Epithelial cell of esophagus (primary cell): ENCODE measurements at regions not wholly inside any gene's neighbourhood (a gene's known extent, or its start where the extent isn't known, plus 50 kb on each side); places are given as distances from the start of the nearest gene placed in this dataset.

ENCODE experiments used
- DNase-seq: peaks from one replicate; pipeline ENCODE4 v3.0.0; 2010; ENCODE audit warnings: low read depth
- H3K4me3 ChIP-seq: 2 replicates; pipeline ENCODE4 v1.5.1; 2011; ENCODE audit warnings: mild to moderate bottlenecking, low read length, control low read depth
- TF ChIP-seq, protein P1 (sequence below): IDR thresholded peaks from 2 replicates; pipeline ENCODE4 v1.5.1; 2011; ENCODE audit warnings: low read depth, mild to moderate bottlenecking, low read length, control low read depth, inconsistent platforms; ENCODE audit not compliant: insufficient read depth; ENCODE audit errors: missing control alignments

DNA sequence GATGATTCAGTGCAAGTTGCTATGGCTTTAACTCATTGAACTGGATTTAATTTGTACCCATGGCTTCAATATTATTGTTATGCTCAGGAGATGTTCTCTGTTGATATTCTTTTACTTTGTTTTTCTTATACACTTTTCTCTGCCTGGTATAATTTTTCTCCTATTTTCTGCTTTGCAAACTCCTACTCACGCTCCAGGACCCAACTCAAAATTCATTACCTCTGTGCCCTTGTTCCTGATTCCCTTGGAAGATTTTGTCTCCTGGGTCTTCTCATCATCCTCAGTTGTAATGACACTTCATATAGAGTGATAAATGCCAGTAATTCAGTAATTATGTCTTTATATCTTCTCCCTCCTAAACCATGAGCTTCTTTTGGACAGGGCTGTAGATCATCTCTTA lies 259.9 kb upstream of the JADE1 start:
- no peak overlapping the region for H3K4me3 ChIP-seq
- TF ChIP-seq, protein P1, sequence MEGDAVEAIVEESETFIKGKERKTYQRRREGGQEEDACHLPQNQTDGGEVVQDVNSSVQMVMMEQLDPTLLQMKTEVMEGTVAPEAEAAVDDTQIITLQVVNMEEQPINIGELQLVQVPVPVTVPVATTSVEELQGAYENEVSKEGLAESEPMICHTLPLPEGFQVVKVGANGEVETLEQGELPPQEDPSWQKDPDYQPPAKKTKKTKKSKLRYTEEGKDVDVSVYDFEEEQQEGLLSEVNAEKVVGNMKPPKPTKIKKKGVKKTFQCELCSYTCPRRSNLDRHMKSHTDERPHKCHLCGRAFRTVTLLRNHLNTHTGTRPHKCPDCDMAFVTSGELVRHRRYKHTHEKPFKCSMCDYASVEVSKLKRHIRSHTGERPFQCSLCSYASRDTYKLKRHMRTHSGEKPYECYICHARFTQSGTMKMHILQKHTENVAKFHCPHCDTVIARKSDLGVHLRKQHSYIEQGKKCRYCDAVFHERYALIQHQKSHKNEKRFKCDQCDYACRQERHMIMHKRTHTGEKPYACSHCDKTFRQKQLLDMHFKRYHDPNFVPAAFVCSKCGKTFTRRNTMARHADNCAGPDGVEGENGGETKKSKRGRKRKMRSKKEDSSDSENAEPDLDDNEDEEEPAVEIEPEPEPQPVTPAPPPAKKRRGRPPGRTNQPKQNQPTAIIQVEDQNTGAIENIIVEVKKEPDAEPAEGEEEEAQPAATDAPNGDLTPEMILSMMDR: no peak
- no peak for DNase-seq

DNA sequence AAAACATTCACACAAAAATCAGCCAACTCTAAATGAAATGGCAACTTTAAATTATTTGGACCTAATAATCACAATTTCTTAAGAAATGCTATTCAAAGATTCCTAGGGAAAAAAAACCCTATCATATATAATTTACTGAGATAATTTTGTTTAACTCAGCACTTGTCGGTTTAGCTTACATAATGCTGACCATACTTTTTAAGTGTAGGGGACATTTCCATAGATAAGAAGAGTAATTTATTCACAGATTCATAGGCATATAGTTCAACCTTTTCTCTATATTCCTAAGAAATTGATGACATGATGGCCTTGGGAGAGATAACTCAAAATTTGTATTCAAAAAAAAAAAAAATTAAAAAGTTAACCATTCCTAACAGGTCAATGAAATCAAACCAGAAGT lies 260.8 kb upstream of the PGRMC2 start:
- no peak for DNase-seq
- TF ChIP-seq, protein P1: no peak
- H3K4me3 ChIP-seq: no peak overlapping the region

DNA sequence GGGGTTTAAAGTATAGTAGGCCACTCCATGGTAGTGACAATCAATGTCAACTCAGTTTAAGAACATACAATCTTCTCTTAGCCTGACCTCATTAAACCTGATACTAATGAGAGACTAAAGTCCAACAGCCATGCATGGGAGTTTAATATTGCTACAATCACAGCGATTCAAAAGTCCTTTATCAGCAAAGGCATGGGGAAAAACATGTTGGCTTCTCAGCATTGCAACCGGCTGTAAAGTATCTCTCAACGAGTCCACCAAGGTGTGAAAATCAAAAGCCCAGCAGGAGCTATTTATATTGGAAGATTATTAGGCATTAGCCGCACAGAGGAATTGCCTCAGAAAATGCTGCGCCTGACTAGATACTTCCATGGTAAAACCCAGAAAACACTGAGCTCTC lies 256.7 kb upstream of the PGRMC2 start:
- H3K4me3 ChIP-seq: no peak overlapping the region
- no peak for DNase-seq
- TF ChIP-seq, protein P1: no peak

DNA sequence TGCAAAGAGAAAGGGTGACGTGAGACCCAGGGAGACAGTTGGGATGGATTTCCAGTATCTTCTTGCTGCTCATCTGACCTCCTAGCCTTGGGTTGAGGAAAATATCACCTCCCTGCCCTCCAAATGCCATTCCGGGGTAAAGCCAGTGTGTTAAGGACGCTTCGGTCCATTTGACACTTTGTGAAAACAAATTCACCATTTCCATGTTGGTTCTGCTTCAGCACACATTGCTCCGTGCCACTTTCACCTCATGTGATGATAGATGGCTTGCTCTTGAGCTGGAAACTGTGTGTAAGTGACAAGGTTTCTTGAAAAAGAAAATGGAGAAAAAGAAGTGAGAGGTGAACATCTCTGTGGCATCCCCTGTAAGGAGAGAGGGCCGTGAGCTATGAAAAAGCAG lies 256.1 kb upstream of the PGRMC2 start:
- H3K4me3 ChIP-seq: no peak overlapping the region
- TF ChIP-seq, protein P1: no peak
- no peak for DNase-seq

DNA sequence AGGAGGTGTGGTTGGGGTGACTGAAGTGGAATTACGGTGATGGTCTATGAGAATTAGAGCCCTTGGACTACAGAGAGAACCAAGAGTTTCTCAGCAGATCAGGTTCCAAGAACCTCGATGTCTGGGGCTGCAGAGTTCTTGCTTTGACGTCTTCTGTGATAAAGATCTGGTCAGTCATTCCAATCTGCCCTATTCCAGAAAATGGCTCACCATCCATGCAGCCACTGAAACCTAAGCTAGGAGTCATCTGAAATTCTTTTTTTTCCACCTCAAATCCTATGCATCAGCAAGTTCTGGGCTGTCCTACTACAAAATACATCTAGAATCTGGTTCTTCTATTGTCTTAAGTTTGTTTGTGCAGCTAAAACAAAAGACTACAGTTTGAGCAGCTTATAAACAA lies 254.4 kb upstream of the PGRMC2 start:
- no peak for DNase-seq
- H3K4me3 ChIP-seq: no peak overlapping the region
- TF ChIP-seq, protein P1: no peak

DNA sequence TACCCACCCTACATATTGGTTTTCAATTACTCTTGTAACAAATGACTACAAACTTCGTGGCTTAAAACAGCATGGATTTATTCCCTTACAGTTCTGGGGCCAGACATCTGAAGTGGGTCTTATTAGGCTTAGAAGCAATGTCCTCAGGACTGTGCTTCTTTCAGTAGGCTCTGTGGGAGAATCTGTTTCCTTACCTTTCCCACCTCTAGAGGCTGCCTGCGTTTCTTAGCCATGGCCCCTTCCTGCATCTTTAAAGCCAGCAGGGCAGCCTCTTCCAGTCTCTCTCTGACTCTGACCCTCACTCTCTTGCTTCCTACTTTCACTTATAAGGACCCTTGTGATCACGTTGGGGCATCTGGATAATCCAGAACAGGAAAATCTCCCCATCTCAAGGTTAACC lies 252.5 kb upstream of the PGRMC2 start:
- no peak for DNase-seq
- H3K4me3 ChIP-seq: no peak overlapping the region
- TF ChIP-seq, protein P1: no peak

DNA sequence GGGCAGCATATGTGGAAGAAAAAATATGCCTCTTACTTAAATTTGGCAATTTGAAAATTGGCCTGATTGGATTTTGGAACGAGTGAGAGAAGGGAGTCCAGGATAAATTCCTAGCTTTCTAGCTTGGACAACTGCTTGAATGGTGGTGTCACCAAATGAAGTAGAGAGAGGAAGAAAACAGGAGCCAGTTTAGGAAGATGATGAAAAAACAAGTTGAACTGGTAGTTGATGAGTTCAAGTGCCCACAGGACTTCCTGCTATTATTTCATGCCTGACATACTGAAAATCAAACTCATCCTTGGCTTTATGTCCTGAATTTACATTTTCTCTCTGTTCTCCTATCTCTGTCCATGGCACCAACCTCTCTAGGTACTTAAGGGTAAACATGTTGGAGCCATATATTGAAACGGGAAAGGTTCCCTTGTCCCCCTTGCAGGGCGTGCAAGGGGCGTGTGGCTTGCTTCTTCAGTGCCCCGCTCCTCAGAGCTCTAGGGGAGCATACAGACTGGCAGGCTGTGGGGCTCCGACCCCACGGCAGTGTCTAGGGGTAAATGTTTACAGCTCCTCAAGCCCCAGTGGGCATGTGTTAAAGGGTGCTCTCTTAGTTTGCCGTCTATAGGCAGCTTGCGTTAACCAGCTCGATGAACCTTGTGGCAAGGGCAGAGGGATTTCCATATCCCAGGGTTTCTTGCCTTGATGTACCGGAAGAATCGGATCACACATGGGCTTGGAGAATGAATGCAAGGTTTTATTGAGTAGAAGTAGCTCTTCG lies 250.7 kb upstream of the PGRMC2 start:
- TF ChIP-seq, protein P1: no peak
- peak; percentile 66 for DNase-seq
- H3K4me3 ChIP-seq: no peak overlapping the region
